Suprapubic skin (tissue), 3 donors: ENCODE measurements at regions not wholly inside any gene's neighbourhood (a gene's known extent, or its start where the extent isn't known, plus 50 kb on each side); places are given as distances from the start of the nearest gene placed in this dataset.

Source experiments
- CTCF ChIP-seq, 2 donors: fragments of 200-600 bp in 1 of 2; fragments of 450-650 bp in 1 of 2; sonication (generic) in 1 of 2; IDR thresholded peaks; one replicate each; pipeline ENCODE4 v1.5.1; 2016 to 2019; ENCODE audit warnings: antibody characterized with exemption in 2 of 2, mild to moderate bottlenecking in 1 of 2, moderate library complexity in 1 of 2
- POLR2A ChIP-seq, 2 donors: fragments of 450-650 bp; IDR thresholded peaks; one replicate each; pipeline ENCODE4 v1.6.1; 2017; ENCODE audit warnings: antibody characterized with exemption in 2 of 2, mild to moderate bottlenecking in 2 of 2, moderate library complexity in 2 of 2

- TF ChIP-seq CTCF (IDR thresholded peaks at IDR 0.05) (no peak), POLR2A (IDR thresholded peaks at IDR 0.05) (no peak)
Observed at GRCh38 chr10:128606055-128606454, 479.8 kb upstream of the MKI67 start.
